Neutrophil (primary cell): ENCODE measurements at regions not wholly inside any gene's neighbourhood (a gene's known extent, or its start where the extent isn't known, plus 50 kb on each side); places are given as distances from the start of the nearest gene placed in this dataset.
"Not testable (repeated sequence)": the region's sequence is repeated elsewhere in the genome, so short reads cannot be mapped to it uniquely, and the experiment has no call there.

Source experiments
- H3K27ac ChIP-seq: fragments of 200-600 bp; sonication (generic); 2 replicates; pipeline ENCODE4 v1.5.1; 2016; ENCODE audit warnings: mild to moderate bottlenecking, moderate library complexity
- H3K27me3 ChIP-seq: fragments of 200-600 bp; sonication (generic); 2 replicates; pipeline ENCODE4 v1.6.0; 2016; ENCODE audit warnings: mild to moderate bottlenecking
- H3K36me3 ChIP-seq: fragments of 200-600 bp; sonication (generic); 2 replicates; pipeline ENCODE4 v1.5.1; 2017
- H3K4me1 ChIP-seq, 2 experiments: fragments of 200-600 bp in 1 of 2; sonication (generic) in 1 of 2; 1 replicate in 1 of 2; 2 replicates in 1 of 2; pipeline versions ENCODE4 v1.5.1 to v1.6.1; 2013 to 2016; ENCODE audit warnings: low read depth in 1 of 2, low read length in 1 of 2, mild to moderate bottlenecking in 1 of 2, moderate library complexity in 1 of 2; ENCODE audit not compliant: control insufficient read depth in 1 of 2, insufficient read depth in 1 of 2
- H3K4me3 ChIP-seq, 2 experiments: fragments of 200-600 bp in 1 of 2; sonication (generic) in 1 of 2; 1 replicate in 1 of 2; 2 replicates in 1 of 2; pipeline ENCODE4 v1.5.1; 2013 to 2016; ENCODE audit warnings: low read depth in 1 of 2, low read length in 1 of 2, mild to moderate bottlenecking in 1 of 2, moderate library complexity in 1 of 2
- H3K9me3 ChIP-seq: fragments of 200-600 bp; sonication (generic); 2 replicates; pipeline ENCODE4 v1.5.1; 2016
- CTCF ChIP-seq: fragments of 200-600 bp; sonication (generic); IDR thresholded peaks from 2 replicates; pipeline ENCODE4 v1.5.1; 2016; ENCODE audit warnings: antibody characterized with exemption

GRCh38 chr4:160414496-160414895 is 1311.6 kb downstream of the RAPGEF2 start:
- no peak for TF ChIP-seq CTCF
- H3K36me3 ChIP-seq: no peaks in the 10 kb centered on the region
- H3K9me3 ChIP-seq: no peaks in the 10 kb centered on the region
- H3K4me1 ChIP-seq: no peaks in the 10 kb centered on the region
- H3K27me3 ChIP-seq: no peaks in the 10 kb centered on the region
- H3K27ac ChIP-seq: no peak overlapping the region
- H3K4me3 ChIP-seq: no peak overlapping the region

DNA sequence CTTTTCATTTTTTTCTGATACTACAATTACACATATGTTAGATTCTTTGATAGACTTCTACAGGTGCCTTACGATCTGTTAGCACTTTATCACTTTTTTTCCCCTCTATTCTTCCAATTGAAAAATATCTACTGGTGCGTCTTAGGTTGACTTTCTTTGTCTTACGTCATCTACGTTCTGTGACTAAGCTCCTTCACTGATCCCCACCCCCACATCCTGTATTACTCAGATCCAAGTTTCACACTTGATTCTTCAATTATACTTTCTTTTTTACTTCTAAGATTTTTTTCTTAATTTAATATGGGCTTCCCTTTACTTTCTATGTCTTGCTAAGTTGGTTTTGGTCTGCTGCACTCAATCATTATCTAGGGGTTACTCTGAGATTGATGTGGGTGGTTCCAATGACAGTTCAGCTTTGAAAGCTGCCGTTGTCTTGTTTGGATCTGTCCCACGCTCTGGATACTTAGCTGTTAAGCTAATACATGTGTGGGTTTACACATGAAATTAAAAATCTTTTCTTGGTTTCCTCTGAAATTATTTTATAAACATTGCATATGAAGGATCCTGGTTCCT is 1321.1 kb downstream of the RAPGEF2 start:
- no peak for TF ChIP-seq CTCF
- Histone ChIP-seq H3K27me3 (no peaks in the 10 kb centered on the region), H3K4me3 (no peak overlapping the region), H3K36me3 (no peaks in the 10 kb centered on the region), H3K9me3 (no peaks in the 10 kb centered on the region), H3K27ac (no peak overlapping the region), H3K4me1 (no peaks in the 10 kb centered on the region)

DNA sequence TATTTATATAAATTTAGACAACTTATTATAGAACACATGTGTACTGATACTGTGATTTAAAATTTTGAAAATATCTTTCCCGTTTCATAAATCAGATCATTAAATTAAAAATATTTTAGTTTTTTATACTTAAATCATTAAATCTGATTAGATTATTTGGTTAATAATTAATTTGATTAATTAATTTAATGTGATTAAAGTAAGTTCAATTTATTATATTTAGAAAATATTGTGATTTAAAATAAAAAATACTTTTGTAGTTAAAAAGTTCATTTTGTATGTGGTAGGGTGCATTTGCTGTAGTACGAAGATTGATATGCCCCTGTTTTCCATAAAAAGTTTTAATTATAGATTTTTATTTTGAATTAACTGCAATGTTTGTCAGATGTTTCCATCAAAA is 1323.4 kb downstream of the RAPGEF2 start:
- Histone ChIP-seq H3K27me3 (no peaks in the 10 kb centered on the region), H3K4me1 (no peaks in the 10 kb centered on the region), H3K36me3 (no peaks in the 10 kb centered on the region), H3K9me3 (no peaks in the 10 kb centered on the region), H3K4me3 (no peak overlapping the region), H3K27ac (no peak overlapping the region)
- TF ChIP-seq CTCF: no peak

GRCh38 chr4:160450876-160451275 is 1348.0 kb downstream of the RAPGEF2 start:
- Histone ChIP-seq H3K4me1 (no peaks in the 10 kb centered on the region), H3K27ac (no peak overlapping the region), H3K9me3 (no peaks in the 10 kb centered on the region), H3K4me3 (no peak overlapping the region), H3K36me3 (no peaks in the 10 kb centered on the region), H3K27me3 (no peaks in the 10 kb centered on the region)
- TF ChIP-seq CTCF: no peak

- H3K4me1 ChIP-seq, H3K27ac ChIP-seq, H3K27me3 ChIP-seq, H3K9me3 ChIP-seq, H3K36me3 ChIP-seq, H3K4me3 ChIP-seq: not testable (repeated sequence)
Measured at GRCh38 chr4:160481696-160482690, 1379.1 kb downstream of the RAPGEF2 start.

DNA sequence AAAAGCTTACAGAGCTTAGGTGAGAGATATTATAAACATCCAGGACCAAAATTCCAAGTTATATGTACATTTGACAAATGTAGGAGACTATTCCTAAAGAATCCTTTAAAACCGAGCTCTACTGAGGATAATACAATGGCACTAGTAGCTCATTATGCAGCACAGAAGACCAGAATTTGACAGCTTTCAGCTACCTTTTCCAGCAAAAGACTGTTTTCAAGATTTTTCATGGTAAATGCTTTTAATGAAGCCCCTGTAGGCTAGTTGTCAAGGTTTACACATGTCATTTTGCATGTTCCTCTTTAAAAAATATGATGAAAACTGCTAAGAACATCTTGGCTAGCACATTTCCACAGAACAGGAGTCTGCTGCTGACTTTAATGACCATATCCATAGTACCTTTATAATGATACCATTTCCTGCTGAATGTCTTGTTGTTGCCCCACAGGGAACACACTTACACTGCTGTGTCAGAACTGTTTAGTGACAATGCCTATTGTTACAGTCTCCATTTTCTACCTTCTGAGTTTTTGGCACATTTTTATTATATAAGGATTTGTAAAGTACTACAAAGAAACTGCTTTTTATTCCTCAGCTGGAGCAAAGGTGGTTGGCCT is 1382.3 kb downstream of the RAPGEF2 start:
- Histone ChIP-seq H3K9me3 (no peaks in the 10 kb centered on the region), H3K36me3 (no peaks in the 10 kb centered on the region), H3K27me3 (no peaks in the 10 kb centered on the region), H3K27ac (no peak overlapping the region), H3K4me1 (no peaks in the 10 kb centered on the region), H3K4me3 (no peak overlapping the region)
- no peak for TF ChIP-seq CTCF
